HG03439 (cell line): ENCODE measurements at regions not wholly inside any gene's neighbourhood (a gene's known extent, or its start where the extent isn't known, plus 50 kb on each side); places are given as distances from the start of the nearest gene placed in this dataset.
"Not testable (repeated sequence)": the region's sequence is repeated elsewhere in the genome, so short reads cannot be mapped to it uniquely, and the experiment has no call there.

Source experiments
- ATAC-seq: cut with Tn5 transposase; IDR thresholded peaks from one replicate; pipeline ENCODE4 v1.9.1; 2021; ENCODE audit warnings: mild to moderate bottlenecking, moderate library complexity; ENCODE audit not compliant: unreplicated experiment

DNA sequence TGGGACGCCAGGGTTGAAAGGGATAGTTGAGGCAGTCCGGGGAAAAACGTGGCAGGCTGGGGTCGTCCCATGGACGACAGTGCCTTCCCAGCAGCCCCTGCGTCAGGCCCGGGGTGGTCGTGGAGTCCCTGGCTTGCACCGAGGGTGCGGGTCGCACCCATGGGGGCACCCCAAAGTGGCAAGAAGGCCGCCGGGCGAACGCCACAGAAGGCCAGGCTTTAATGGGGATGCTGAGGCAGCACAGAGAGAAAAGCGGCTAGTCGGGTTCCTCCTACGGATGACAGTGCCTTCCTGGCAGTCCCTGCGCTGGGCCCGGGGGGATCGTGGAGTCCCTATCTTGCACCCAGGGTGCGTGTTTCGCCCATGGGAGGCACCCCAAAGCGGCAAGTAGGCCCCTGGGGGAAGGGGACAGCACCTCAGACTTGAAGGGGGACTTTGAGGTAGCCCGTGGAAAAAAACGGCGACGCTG lies 158.6 kb upstream of the ALG10B start:
- no peak for ATAC-seq

DNA sequence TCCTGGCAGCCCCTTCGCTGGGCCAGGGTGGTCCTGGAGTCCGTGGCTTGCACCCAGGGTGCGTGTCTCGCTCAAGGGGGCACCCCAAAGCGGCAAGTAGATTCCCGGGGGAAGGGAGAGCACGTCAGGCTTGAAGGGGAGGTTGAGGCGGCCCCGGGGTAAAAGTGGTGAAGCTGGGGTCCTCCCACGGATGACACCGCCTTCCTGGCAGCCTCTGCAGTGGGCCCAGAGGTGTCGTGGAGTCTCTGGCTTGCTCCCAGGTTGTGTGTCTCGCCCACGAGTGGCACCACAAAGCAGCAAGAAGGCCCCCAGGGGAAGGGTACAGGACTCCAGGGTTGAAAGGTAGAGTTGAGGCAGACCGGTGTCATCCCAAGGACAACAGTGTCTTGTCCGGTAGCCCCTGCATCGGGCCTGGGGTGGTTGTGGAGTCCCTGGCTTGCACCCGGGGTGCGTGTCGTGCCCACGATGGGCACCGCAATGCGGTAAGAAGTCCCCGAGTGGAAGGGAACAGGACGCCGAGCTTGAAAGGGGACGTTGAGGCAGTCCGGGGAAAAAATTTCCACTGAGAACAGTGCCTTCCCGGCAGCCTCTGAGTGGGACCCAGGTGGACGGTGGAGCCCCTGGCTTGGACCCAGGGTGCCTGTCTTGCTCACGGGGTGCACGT lies 158.0 kb upstream of the ALG10B start:
- ATAC-seq = no peak

DNA sequence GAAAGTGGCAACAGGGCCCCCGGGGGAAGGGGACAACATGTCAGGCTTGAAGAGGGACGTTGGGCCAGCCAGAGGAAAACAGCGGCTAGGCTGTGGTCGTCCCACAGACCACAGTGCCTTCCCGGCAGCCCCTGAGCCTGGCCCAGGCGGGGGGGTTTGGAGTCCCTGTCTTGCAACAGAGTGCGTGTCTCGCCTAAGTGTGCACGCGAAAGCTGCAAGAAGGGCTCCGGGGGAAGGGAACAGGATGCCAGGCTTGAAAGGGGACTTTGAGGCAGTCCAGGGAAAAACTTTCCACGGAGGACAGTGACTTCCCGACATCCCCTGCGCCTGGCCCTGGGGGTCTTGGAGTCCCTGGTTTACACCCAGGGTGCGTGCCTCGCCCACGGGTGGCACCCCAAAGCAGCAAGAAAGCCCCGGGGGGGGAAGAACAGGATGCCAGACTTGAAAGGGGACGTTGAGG lies 157.5 kb upstream of the ALG10B start:
- ATAC-seq = no peak

DNA sequence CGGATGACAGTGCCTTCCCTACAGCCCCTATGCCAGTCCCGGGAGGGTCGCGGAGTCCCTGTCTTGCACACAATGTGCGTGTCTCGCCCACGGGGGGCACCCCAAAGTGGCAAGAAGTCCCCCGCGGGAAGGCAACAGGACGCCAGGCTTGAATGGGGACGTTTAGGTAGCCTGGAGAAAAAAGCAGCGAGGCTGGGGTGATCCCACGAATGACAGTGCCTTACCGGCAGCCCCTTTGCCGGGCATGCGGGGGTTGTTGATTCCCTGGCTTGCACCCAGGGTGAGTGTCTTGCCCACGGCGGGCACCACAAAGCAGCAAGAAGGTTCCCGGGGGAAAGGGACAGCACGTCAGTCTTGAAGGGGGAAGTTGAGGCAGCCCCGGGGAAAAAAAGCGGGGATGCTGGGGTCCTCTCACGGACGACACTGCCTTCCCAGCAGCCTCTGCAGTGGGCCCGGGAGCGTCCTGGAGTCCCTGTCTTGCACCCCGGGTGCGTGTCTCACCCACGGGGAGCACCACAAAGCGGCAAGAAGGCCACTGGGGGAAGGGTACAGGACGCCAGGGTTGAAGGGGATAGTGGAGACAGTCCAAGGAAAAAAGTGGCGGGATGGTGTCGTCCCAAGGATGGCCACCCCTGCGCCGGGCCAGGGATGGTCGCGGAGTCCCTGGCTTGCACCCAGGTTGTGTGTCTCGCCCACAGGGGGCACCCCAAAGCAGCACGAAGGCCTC lies 156.8 kb upstream of the ALG10B start:
- ATAC-seq = no peak

DNA sequence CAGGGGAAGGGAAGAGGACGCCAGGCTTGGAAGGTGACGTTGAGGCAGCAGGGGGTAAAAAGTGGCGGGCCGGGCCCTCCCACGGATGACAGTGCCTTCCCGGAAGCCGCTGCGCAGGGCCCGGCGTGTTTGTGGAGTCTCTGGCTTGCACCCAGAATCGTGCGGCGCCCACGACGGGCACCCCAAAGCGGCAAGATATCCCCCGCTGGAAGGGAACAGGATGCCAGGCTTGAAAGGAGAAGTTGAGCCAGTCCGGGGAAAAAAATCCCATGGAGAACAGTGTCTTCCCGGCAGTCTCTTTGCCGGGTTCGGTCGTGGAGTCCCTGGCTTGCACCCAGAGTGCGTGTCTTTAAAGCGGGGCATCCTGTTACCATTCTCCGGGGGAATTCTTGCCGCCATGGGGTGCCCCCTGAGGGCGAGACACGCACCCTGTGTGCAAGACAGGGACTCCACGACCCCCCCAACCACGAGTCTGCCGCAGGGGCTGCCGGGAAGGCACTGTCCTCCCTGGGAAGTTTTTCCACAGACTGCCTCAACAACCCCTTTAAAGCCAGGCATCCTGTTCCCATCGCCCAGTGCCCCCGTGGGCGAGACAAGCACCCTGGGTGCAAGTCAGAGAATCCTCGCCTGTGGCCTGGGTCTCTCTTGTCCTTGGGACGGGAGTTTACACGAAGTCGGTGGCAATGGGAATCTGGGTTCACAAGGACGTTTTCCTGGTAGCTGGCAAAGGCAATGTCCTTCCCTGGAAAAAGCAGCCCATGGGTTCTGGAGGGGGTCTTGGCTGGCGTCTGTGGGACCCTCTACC lies 156.1 kb upstream of the ALG10B start:
- ATAC-seq = no peak

DNA sequence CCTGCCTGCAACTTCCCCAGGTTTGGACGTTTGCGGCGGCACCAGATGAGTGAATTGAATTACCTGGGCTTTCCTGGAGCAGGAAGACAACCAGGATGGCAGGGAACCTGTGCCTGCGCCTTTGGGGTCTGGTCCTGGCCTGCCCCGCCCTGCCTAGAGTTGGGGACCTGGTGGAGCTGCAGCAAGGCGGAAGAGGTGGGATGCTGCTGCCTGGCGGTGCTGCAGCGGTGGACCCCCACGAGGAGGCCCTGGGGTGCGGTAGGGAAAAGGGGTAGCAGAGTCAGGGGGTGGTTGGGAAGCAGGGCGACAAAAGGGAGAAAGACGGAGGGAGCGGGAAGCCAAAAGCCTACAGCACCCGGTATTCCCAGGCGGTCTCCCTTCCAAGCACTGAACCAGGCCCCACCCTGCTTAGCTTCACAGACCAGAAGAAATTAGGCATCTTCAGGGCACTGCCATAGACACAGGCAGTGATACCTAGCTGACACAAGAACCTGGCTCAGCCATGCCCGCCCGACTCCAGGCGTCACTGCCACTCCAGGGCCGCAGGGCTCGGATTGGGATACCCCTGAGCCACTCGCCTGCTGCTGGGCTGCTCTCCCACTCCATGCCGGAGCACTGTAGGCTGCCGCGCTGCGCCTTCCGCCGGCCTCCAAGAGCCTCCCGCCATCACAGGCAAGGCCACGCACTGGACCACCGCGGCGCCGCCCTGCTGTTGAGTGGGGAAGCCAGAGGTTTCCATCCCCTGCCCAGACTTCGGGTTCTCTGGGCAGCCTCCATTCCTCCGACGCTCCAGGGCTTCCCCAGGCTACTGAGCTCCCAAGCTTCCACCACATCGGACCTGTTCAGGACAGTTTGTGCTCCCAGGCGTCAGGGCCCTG lies 155.2 kb upstream of the ALG10B start:
- ATAC-seq = no peak

DNA sequence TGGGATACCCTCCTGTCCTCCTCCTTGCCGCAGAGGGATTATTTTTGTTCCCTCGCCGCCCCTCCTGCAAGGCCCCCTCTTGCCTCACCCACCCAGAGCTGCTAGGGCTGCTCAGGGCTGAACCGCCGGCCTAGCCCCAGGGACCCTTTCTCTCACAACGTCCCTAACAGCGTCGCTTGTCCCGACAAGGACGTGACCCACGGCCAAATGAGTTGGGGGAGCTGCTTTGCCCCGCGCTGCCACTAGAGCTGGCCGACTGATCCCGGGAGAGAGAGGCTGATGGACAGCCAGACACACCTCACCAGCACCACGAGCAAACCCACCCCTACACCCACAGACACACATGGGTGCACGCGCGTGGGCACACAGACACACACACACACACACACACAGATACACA lies 154.6 kb upstream of the ALG10B start:
- ATAC-seq = no peak

DNA sequence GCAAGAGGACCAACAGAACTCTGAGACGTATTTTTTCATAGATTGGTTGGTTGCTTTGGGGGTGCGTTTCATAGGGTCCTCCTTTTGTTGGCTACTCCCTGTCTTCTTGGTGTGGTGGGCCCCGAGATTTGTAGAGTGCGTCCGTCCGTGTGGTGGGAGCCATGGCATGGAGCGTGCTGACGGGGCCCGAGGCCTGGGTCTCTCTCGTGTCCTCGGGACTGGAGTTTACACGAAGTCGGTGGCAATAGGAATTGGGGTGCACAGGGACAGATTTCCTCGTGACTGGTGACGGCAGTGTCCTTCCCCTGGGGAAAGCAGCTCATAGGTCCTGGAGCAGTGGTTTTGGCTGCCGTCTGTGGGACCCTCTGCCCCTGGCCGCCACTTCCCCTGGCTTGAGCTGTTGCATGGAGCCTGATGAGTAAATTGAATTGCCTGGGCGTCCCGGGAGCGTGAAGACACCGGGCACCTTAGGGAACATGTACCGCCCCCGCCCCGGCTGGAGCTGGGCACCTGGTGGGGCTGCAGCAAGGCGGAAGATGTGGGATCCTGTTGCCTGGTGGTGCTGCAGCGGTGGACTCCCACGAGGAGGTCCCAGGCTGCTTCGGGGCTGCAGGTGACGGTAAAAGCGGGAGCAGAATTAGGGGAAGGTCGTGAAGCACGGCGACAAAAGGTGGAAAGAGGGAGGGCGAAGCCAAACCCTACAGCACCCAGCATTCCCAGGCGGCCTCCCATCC lies 153.7 kb upstream of the ALG10B start:
- ATAC-seq = no peak

DNA sequence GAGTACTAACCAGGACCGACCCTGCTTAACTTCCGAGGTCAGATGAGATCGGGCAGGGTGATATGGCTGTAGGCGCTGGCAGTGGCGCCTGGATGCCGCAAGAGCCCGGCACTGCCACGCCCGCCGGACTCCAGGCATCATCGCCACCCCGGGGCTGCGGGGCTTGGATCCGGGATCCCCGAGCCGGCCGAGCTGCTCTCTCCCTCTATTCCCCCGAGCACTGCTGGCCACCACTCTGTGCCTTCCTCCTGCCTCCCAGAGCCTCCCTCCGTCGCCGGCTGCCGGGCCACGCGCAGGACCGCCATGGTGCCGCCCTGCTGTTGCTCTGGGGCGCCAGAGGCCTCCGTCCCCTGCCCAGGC lies 153.2 kb upstream of the ALG10B start:
- no peak for ATAC-seq

DNA sequence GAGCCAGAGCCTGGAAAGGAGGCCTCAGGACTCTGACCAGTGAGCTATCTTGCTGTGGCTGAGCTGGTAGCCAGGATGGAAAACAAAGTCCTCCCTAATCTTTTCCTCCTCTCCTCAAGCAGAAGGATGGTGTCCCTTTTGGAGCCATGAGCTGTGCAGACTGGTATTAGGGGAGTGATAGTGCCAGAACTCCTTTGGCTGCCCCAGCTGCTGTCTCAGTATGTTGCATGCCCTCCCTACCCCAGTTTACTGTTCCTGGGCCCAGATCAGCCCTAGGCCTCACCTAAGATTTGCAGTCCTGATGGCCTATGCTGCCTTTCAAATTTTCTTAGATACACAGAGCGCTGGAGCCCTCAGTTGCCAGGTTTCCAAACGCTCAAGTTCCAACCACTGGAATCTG lies 150.3 kb upstream of the ALG10B start:
- ATAC-seq = no peak

DNA sequence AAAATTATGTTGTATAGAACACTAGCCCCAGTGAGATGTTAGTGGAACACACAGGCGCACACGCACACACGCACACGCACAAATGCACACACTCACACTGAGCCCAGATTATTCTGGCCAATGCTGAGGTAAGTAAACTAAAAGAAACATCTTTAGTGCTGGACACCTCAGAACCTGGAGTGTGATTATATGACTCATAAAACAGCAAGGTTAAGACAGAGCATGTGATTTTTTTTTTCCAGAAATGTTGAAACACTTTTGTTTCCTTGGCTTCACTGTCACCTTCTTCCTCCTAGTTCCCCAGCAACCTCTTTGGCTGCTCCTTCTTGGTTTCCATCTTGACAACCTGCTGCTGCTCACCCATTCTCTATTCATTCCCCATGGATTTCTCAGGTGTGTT lies 141.0 kb upstream of the ALG10B start:
- no peak for ATAC-seq

DNA sequence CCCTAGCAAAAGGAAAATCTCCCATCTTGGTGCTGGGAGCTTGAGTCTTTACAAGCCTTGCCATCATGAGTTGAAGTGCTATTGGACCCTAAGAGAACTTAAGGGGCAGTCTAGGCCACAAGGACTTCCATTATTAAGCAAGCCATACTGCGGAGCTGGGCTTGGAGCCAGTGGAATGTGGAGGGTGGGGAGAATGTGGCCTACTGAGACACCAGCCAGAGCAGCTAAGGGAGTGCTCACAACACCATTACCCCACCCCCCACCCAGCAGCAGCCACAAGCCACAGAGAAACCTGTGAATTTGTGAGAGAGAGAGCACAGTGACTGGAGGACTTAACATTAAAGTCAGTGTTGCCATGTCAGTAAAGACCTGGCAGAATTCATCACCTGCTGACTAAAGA lies 133.0 kb upstream of the ALG10B start:
- ATAC-seq = not testable (repeated sequence)

DNA sequence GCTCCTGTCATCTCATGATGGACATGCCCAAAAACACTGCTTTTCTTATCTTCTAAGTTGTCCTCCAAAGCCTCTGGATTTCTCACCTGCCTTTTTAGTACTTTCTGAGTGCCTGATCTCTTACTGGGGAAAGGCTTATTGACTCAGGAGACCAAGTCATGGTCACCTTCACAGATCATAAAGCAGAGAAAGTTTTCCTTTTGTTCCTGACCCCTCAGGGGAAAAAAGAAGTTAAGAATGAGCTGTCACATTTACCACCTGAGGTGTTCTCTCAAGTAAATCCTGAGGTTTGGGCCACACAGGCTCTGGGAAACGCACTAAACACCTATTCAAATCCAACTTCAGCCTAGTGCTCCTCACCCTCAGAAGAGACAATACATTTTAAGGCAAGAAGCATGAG lies 119.3 kb upstream of the ALG10B start:
- ATAC-seq = not testable (repeated sequence)

DNA sequence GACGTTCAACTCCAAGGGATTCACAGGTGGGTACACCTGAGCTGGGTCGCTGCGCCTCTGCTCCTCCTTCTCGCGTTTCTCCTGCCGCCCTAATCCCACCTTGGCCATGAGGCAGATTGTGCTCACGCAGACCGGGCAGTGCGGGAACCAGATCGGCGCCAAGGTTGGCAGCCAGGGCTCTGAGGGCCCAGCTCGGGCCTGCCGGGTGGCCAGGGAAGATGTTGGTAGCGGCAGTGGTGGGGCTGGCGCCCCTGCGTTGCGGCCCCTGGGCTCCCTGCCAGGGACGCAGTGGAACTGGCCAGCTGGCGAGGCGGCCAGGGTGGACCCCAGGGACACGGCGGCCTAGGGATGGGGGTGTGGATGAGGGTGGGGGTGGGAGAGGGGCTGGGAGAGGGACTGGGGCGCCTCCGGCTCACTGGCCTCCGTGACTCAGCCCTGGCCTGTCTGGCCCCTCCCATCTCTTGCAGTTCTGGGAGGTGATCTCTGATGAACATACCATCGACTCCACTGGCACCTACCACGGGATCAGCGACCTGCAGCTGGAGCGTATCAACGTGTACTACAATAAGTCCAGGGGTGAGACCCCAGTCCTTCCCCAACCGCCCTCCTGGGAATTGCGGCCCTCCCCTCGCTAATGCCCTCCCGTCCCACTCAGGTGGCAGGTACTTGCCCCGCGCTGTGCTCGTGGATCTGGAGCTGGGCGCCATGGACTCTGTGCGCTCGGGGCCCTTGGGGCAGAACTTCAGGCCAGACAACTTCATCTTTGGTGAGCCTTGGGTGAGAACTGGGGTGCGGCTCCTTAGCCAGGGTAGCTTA lies 114.9 kb upstream of the ALG10B start:
- ATAC-seq = no peak

DNA sequence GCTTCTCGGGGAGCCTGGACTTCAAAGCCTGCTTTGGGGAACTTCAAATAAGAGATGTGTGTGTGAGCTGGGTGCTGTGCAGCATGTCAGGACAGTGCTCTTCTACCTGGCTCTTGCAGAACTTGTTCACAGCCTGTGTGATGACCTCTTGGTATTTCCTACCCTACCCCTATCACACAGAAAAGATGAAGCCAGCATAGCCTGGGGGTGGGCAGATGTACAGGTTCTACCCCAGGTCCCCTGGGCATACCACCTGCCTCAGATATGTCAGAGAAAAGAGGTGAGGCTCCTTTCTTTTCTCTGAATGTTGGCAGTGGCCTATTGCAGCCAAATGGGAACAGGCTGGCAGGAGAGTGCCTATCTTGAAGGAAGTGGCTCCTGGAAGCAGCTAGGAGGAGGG lies 111.7 kb upstream of the ALG10B start:
- ATAC-seq = no peak

DNA sequence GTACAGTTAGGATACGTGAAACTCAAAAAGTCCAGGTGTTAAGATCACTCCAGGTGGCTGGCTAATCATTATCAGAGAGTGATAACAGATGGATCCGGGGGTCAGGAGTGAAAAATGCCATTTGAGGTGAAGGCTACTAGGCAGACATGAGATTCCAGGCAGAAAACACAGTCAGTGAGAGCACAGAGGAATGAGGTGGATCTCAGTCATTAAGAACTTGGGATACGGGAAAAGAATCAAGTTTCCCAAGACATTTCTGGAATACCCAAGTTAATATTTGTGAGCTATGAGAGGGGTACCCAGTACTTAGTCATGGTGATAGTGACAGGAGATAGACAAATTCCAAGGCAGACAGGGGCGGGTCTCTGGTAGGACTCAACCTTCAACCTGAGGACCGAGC lies 94.6 kb upstream of the ALG10B start:
- no peak for ATAC-seq

DNA sequence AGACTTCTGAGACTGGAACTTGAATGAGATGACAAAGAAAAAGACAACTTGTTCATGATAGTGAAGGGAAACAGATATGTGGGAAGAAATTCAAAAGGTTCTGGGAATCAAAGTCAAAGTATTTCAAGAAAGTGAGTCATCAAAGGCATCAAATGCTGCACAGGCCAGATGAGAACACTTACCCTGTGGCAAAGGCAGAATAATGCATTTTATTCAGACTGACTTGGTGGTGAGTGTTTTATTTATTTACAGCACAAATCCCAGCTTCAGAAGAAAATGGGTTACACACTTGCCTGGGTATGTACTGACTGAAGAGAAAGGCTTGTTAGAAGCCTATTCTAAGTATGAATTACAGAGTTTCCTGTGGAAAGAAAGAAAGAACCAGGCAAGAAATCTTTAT lies 78.2 kb upstream of the ALG10B start:
- not testable (repeated sequence) for ATAC-seq

DNA sequence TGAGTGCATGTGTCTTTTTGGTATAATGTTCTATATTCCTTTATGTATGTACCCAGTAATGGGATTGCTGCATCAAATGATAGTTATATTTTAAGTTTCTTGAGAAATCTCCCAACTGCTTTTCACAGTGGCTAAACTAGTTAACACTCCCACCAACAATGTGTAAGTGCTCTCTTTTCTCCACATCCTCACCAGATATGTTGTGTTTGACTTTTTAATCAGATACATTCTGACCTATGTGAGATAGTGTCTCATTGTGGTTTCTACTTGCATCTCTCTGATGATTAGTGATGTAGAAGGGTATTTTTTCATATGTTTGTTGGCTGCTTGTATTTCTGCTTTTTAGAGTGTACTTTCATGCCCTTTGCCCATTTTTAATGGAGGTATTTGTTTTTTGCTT lies 62.8 kb upstream of the ALG10B start:
- no peak for ATAC-seq

DNA sequence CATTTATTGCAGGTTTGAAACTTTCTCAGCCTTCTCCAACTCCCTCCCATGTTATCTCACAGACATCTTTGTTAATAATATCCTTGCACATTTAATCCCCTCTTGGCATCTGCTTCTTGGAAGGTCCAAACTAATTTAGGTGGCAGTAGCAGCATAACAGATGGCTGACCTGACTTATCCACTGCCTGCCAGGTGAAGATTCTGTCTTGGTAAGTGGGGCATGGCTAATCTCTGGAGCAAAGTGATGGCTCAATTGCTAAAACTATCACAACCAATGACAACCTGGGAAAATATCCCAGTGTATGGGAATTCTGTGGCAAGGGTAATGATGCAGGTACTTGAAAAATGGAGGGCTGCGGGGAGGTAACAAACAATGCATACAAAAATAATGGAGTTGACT lies 58.2 kb upstream of the ALG10B start:
- ATAC-seq = no peak
